ENCODE measurements at regions not wholly inside any gene's neighbourhood (a gene's known extent, or its start where the extent isn't known, plus 50 kb on each side); places are given as distances from the start of the nearest gene placed in this dataset.

DNA sequence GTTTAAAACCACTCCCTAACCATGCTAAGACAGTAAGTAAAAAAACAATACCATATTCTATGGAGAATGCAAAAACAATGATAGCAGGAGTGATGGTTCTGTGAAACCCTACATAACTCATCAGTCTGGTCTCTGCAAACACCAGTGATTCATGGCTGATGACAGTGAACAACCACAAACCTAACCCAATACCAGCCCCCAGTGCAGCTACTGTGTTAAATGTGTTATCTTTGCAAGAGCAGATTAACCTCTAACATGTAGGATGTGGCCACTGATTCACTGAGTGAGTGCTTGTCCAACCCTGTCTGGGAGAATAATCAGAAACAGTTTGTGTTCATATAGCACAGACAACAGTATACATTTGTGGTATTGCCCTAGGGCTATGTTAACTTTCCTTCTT, 100.2 kb upstream of the COG2 start:
- Histone ChIP-seq H3K27ac (ENCODE audit: low read length) (no peak overlapping the region), H3K27me3 (ENCODE audit: low read depth, low read length) (no peaks in the 10 kb centered on the region), H3K9me3 (ENCODE audit: control insufficient read depth in 1 of 2, low read length in 2 of 2) (no peaks in the 10 kb centered on the region), H3K4me1 (ENCODE audit: control insufficient read depth in 1 of 2, insufficient read depth in 2 of 2, low read length in 2 of 2) (no peaks in the 10 kb centered on the region), H3K36me3 (ENCODE audit: control insufficient read depth in 1 of 2, insufficient read depth in 2 of 2, low read length in 2 of 2) (no peaks in the 10 kb centered on the region), H3K4me3 (ENCODE audit: low read depth in 1 of 2, low read length in 2 of 2) (no peak overlapping the region)

DNA sequence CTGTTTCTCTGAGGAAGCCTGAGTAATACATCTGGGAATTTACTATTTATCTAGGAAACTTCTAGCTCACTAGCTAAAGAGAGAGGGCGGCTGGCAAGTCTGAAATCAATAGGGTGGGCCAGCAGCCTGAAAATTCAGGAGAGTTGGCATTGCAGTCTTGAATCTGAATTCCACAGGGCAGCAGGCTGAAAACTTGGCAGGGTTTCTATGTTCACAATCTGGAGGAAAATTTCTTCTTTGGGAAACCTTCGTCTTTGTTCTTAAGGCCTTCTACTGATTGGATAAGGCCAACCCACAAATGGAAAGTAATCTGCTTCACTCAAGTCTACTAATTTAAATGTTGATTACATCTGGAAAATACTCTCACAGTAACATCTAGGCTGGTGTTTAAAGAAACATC, 101.0 kb upstream of the COG2 start:
- Histone ChIP-seq H3K4me3 (ENCODE audit: low read depth in 1 of 2, low read length in 2 of 2) (no peak overlapping the region), H3K9me3 (ENCODE audit: control insufficient read depth in 1 of 2, low read length in 2 of 2) (no peaks in the 10 kb centered on the region), H3K36me3 (ENCODE audit: control insufficient read depth in 1 of 2, insufficient read depth in 2 of 2, low read length in 2 of 2) (no peaks in the 10 kb centered on the region), H3K4me1 (ENCODE audit: control insufficient read depth in 1 of 2, insufficient read depth in 2 of 2, low read length in 2 of 2) (no peaks in the 10 kb centered on the region), H3K27me3 (ENCODE audit: low read depth, low read length) (no peaks in the 10 kb centered on the region), H3K27ac (ENCODE audit: low read length) (no peak overlapping the region)

DNA sequence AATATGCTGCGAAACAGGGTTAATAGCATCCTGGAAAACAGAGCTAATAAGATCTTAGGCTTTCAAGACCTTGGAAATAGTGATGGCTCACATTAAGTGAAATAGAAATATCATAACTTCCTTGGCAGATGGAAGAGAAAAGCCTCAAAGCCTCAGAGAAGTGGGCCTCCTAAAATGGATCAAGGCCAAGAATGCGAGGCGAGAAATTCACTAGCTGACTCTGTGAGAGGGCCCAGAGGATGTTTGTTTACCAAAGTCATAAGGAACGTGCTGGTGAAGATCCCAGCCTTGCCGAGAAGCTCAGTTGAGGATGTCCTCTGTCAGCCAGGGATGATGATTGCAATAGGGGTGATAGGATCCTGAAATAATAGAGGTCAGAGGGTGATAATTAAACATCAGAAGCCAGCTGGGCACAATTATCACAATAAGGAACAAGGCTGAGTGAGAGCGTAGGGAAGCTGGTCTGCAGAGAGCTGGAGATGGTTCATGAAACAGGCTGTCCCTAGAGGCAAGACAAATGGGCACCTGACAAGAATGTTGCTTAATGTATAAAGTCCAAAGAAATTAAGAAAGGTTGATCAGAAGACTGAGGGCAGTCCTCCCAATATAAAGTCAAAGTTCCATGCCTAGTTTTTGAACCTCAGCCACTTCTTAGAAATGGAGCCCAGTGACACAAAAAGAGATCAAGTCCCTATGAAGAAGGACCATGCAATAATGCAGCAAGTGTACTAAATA, 101.7 kb upstream of the COG2 start:
- no peaks in the 10 kb centered on the region for H3K27me3 ChIP-seq (ENCODE audit: low read depth, low read length)
- no peaks in the 10 kb centered on the region for H3K36me3 ChIP-seq (ENCODE audit: control insufficient read depth in 1 of 2, insufficient read depth in 2 of 2, low read length in 2 of 2)
- H3K9me3 ChIP-seq (ENCODE audit: control insufficient read depth in 1 of 2, low read length in 2 of 2): peaks cover 0 to 2% of the 10 kb centered on the region in 2 donors
- no peak overlapping the region for H3K27ac ChIP-seq (ENCODE audit: low read length)
- no peak overlapping the region for H3K4me3 ChIP-seq (ENCODE audit: low read depth in 1 of 2, low read length in 2 of 2)
- no peaks in the 10 kb centered on the region for H3K4me1 ChIP-seq (ENCODE audit: control insufficient read depth in 1 of 2, insufficient read depth in 2 of 2, low read length in 2 of 2)

DNA sequence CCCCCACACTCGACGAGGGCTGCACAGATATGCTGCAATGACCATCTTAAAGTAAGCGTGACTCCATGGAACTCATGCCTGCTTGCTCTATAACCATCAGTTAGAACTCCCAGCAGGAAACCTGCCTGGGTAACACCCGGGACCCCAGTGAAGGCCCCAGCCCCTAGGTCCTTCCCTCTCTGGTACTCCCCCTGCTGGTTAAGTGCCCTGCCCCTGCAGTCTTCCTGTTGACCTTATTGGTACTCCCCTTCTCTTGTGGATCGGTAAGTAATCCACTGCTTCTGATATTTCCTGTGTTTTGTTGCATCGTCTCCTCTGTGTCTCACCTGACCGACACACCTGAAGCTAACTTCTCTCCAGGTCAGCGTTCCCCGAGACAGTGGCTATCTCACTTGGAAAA, 104.8 kb upstream of the COG2 start:
- H3K36me3 ChIP-seq (ENCODE audit: control insufficient read depth in 1 of 2, insufficient read depth in 2 of 2, low read length in 2 of 2): no peaks in the 10 kb centered on the region
- no peaks in the 10 kb centered on the region for H3K4me1 ChIP-seq (ENCODE audit: control insufficient read depth in 1 of 2, insufficient read depth in 2 of 2, low read length in 2 of 2)
- H3K4me3 ChIP-seq (ENCODE audit: low read depth in 1 of 2, low read length in 2 of 2): no peak overlapping the region
- H3K27ac ChIP-seq (ENCODE audit: low read length): no peak overlapping the region
- H3K9me3 ChIP-seq (ENCODE audit: control insufficient read depth in 1 of 2, low read length in 2 of 2): peaks cover 0 to 5% of the 10 kb centered on the region in 2 donors
- no peaks in the 10 kb centered on the region for H3K27me3 ChIP-seq (ENCODE audit: low read depth, low read length)

DNA sequence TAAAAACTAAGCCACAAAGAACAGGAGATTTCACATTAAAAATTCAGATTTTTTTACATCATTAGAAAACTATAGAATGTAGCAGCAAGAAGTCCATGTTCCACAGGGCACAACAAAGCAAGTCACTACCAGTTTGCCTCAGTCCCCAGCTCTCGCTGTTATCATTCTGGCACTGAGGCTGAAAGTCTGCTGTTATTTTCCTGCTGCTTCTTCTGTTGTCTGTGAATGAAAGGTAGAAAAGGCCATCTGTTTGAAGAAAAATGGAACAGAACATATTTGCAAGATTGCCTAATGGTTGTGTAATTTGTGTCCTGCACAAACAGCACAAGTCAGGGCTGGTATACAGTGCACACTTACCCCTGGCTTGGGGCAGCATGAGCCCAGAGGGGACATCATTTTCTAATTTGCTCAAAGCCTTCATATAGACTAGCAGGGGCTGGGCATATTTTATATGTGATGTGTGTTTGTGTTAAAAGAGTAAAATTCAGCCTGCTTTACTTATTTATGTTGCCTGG, 105.6 kb upstream of the COG2 start:
- no peak overlapping the region for H3K27ac ChIP-seq (ENCODE audit: low read length)
- H3K4me1 ChIP-seq (ENCODE audit: control insufficient read depth in 1 of 2, insufficient read depth in 2 of 2, low read length in 2 of 2): no peaks in the 10 kb centered on the region
- no peaks in the 10 kb centered on the region for H3K27me3 ChIP-seq (ENCODE audit: low read depth, low read length)
- peaks cover 0 to 5% of the 10 kb centered on the region in 2 donors for H3K9me3 ChIP-seq (ENCODE audit: control insufficient read depth in 1 of 2, low read length in 2 of 2)
- no peaks in the 10 kb centered on the region for H3K36me3 ChIP-seq (ENCODE audit: control insufficient read depth in 1 of 2, insufficient read depth in 2 of 2, low read length in 2 of 2)
- no peak overlapping the region for H3K4me3 ChIP-seq (ENCODE audit: low read depth in 1 of 2, low read length in 2 of 2)

DNA sequence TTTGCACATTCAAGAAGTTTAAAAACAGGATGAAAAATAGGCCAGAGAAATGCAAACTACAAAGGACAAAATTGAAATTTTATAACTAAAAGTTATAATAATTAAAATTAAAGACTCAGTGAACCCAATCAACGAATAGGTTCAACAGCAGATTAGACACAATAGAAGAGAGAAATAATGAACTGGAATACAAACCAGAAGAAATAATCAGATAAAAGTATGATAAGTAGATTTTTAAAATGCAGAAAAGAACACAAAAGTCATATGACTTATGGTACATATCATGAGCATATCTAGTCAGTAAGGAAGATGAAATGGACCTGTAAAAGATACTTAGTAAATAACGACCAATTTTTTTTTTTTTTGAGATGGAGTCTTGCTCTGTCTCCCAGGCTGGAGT, 108.1 kb upstream of the COG2 start:
- no peak overlapping the region for H3K27ac ChIP-seq (ENCODE audit: low read length)
- H3K27me3 ChIP-seq (ENCODE audit: low read depth, low read length): no peaks in the 10 kb centered on the region
- no peak overlapping the region for H3K4me3 ChIP-seq (ENCODE audit: low read depth in 1 of 2, low read length in 2 of 2)
- H3K36me3 ChIP-seq (ENCODE audit: control insufficient read depth in 1 of 2, insufficient read depth in 2 of 2, low read length in 2 of 2): no peaks in the 10 kb centered on the region
- H3K9me3 ChIP-seq (ENCODE audit: control insufficient read depth in 1 of 2, low read length in 2 of 2): peaks cover 0 to 7% of the 10 kb centered on the region in 2 donors
- no peaks in the 10 kb centered on the region for H3K4me1 ChIP-seq (ENCODE audit: control insufficient read depth in 1 of 2, insufficient read depth in 2 of 2, low read length in 2 of 2)

DNA sequence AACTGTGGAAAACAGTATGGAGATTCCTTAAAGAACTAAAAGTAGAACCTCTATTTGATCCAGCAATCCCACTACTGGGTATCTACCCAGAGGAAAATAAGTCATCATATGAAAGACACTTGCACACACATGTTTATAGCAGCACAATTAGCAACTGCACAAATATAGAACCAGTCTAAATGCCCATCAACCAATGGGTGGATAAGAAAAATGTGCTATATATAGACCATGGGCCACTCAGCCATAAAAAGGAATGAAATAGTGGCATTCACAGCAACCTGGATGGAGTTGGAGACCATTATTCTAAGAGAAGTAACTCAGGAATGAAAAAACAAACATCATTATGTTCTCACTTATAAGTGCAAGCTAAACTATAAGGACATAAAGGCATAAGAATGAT, 105.0 kb upstream of the PGBD5 start:
- Histone ChIP-seq H3K9me3 (ENCODE audit: control insufficient read depth in 1 of 2, low read length in 2 of 2) (peaks cover 0 to 7% of the 10 kb centered on the region in 2 donors), H3K36me3 (ENCODE audit: control insufficient read depth in 1 of 2, insufficient read depth in 2 of 2, low read length in 2 of 2) (no peaks in the 10 kb centered on the region), H3K27me3 (ENCODE audit: low read depth, low read length) (no peaks in the 10 kb centered on the region), H3K4me1 (ENCODE audit: control insufficient read depth in 1 of 2, insufficient read depth in 2 of 2, low read length in 2 of 2) (no peaks in the 10 kb centered on the region), H3K27ac (ENCODE audit: low read length) (no peak overlapping the region), H3K4me3 (ENCODE audit: low read depth in 1 of 2, low read length in 2 of 2) (no peak overlapping the region)

DNA sequence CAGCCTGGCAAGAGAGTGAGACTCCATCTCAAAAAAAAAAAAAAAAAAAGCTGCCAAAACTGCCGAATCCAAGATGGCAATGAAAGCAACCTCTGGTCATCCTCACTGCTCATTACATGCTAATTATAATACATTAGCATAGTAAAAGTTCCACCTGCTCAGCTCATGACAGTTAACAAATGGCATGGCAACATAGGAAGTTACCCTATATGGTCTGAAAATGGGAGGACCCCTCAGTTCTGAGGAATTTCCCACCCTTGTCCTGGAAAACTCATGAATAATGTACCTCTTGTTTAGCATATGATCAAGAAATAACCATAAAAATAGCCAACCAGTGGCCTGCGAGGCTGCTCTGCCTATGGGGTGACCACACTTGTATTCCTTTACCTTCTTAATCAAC, 93.1 kb upstream of the PGBD5 start:
- Histone ChIP-seq H3K27me3 (ENCODE audit: low read depth, low read length) (no peaks in the 10 kb centered on the region), H3K4me1 (ENCODE audit: control insufficient read depth in 1 of 2, insufficient read depth in 2 of 2, low read length in 2 of 2) (no peaks in the 10 kb centered on the region), H3K9me3 (ENCODE audit: control insufficient read depth in 1 of 2, low read length in 2 of 2) (no peaks in the 10 kb centered on the region), H3K27ac (ENCODE audit: low read length) (no peak overlapping the region), H3K36me3 (ENCODE audit: control insufficient read depth in 1 of 2, insufficient read depth in 2 of 2, low read length in 2 of 2) (no peaks in the 10 kb centered on the region), H3K4me3 (ENCODE audit: low read depth in 1 of 2, low read length in 2 of 2) (no peak overlapping the region)

DNA sequence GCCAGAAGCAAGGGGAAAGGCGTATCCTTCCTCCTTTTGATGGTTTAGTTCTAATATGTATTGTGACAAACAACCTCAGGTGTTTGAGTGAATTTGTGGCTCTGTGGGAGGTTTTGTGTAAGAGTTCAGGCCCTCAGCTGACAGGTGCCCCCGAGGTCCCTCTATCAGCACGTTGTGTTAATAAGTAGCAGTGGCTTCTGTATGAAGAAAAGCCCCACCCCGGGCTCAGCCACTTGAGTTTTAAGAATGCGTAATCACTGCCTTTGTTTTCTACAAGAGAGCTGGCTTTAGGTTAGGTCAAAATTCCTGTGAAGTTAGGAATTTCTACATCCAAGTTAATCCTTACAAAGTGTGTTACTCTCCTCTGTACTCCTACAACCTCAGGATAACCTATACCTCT, 92.4 kb upstream of the PGBD5 start:
- Histone ChIP-seq H3K27me3 (ENCODE audit: low read depth, low read length) (no peaks in the 10 kb centered on the region), H3K27ac (ENCODE audit: low read length) (no peak overlapping the region), H3K36me3 (ENCODE audit: control insufficient read depth in 1 of 2, insufficient read depth in 2 of 2, low read length in 2 of 2) (no peaks in the 10 kb centered on the region), H3K4me3 (ENCODE audit: low read depth in 1 of 2, low read length in 2 of 2) (no peak overlapping the region), H3K9me3 (ENCODE audit: control insufficient read depth in 1 of 2, low read length in 2 of 2) (no peaks in the 10 kb centered on the region), H3K4me1 (ENCODE audit: control insufficient read depth in 1 of 2, insufficient read depth in 2 of 2, low read length in 2 of 2) (no peaks in the 10 kb centered on the region)

DNA sequence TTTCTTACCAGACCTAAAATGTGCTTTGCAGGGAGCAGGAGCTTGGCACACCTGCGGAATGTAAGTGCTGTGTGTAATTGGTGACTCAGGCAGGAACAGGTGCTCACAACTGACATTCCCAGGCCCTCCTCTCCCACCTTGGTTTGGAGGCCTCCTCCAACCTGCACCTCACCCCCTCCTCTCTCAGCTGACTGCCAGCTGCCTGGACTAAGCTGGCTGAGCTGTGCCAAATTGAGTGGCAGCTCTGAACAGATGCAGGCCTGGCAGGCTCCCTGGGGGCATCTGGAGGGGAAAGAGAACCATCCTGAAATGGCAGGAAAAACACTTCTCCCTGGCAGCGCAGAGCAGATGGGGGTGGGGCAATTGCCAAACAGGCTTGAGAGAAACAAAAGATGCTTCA, 91.7 kb upstream of the PGBD5 start:
- Histone ChIP-seq H3K4me3 (ENCODE audit: low read depth in 1 of 2, low read length in 2 of 2) (no peak overlapping the region), H3K27ac (ENCODE audit: low read length) (no peak overlapping the region), H3K9me3 (ENCODE audit: control insufficient read depth in 1 of 2, low read length in 2 of 2) (no peaks in the 10 kb centered on the region), H3K27me3 (ENCODE audit: low read depth, low read length) (no peaks in the 10 kb centered on the region), H3K36me3 (ENCODE audit: control insufficient read depth in 1 of 2, insufficient read depth in 2 of 2, low read length in 2 of 2) (no peaks in the 10 kb centered on the region), H3K4me1 (ENCODE audit: control insufficient read depth in 1 of 2, insufficient read depth in 2 of 2, low read length in 2 of 2) (no peaks in the 10 kb centered on the region)

DNA sequence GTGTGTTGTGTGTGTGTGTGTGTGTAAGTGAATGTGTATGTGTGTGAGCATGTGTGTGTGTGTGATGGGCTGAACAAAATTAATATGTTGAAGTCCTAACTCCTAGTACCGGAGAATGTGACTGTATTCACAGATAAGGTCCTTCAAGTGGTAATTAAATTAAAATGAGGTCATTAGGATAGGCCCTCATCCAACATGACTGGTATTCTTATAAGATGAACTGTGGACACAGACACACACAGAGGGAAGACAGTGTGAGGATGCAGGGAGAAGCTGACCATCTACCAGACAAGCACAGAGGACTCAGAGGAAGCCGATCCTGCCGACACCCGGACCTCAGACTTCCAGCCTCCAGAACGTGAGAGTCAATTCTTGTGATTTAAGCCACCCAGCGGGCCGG, 91.2 kb upstream of the PGBD5 start:
- Histone ChIP-seq H3K4me1 (ENCODE audit: control insufficient read depth in 1 of 2, insufficient read depth in 2 of 2, low read length in 2 of 2) (no peaks in the 10 kb centered on the region), H3K27me3 (ENCODE audit: low read depth, low read length) (no peaks in the 10 kb centered on the region), H3K36me3 (ENCODE audit: control insufficient read depth in 1 of 2, insufficient read depth in 2 of 2, low read length in 2 of 2) (no peaks in the 10 kb centered on the region), H3K27ac (ENCODE audit: low read length) (no peak overlapping the region), H3K4me3 (ENCODE audit: low read depth in 1 of 2, low read length in 2 of 2) (no peak overlapping the region), H3K9me3 (ENCODE audit: control insufficient read depth in 1 of 2, low read length in 2 of 2) (no peaks in the 10 kb centered on the region)

DNA sequence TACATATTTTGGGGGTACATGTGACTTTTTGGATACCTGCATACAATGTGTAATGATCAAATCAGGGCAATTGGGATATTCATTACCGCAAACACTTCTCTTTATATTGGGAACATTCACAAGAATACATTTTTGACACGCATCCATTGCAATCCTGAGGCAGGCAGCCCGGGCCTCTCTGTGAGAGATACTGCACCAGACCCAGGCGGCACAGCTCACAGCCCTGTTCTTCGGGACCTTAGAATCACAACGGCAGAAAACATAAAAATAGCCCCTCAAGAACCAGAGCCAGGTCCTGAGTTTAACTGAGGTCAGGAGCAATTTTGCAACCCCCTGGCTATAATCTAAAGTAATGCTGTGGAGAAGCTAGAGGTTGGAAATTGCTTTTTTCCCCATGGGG, 90.8 kb upstream of the PGBD5 start:
- no peaks in the 10 kb centered on the region for H3K36me3 ChIP-seq (ENCODE audit: control insufficient read depth in 1 of 2, insufficient read depth in 2 of 2, low read length in 2 of 2)
- H3K27ac ChIP-seq (ENCODE audit: low read length): no peak overlapping the region
- H3K27me3 ChIP-seq (ENCODE audit: low read depth, low read length): no peaks in the 10 kb centered on the region
- H3K4me1 ChIP-seq (ENCODE audit: control insufficient read depth in 1 of 2, insufficient read depth in 2 of 2, low read length in 2 of 2): no peaks in the 10 kb centered on the region
- no peak overlapping the region for H3K4me3 ChIP-seq (ENCODE audit: low read depth in 1 of 2, low read length in 2 of 2)
- no peaks in the 10 kb centered on the region for H3K9me3 ChIP-seq (ENCODE audit: control insufficient read depth in 1 of 2, low read length in 2 of 2)

All from muscle layer of duodenum (tissue), 2 donors.